ENCODE measurements at regions not wholly inside any gene's neighbourhood (a gene's known extent, or its start where the extent isn't known, plus 50 kb on each side); places are given as distances from the start of the nearest gene placed in this dataset.

DNA sequence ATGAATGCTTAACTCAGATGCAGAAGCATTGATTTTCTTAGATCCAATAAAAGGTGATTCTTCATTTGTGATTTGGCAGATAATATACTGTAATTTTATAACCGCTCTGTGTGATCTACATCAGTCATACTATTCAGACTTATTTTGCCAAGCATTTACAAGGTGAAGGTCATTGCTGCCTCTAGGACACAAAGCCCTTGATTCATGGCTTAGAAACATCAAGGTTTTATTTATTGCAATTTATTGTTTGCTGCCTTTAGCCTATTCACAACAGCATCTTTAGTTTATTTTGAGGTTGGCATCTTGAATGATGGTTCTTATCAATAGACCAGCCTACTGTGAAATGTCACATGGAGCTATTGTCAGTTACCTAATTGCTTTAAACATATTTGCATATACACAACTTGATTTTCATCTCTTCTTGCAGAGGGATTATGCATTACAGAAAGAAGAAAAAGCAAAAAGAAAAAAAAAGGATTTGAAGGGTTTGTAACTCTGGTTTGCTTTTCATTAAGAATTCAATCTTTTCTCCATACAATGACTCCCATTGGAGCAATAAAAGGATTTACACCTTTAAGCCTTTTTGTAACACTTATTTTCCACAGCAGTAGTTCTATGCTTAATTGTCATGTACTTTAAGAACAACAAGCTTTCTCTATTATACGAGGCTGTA lies 1371.6 kb upstream of the CELF2 start:
- TF ChIP-seq GATA2 (IDR thresholded peaks at IDR 0.05; ENCODE audit: low read depth, low read length) (no peak), GATA3 (IDR thresholded peaks at IDR 0.05; ENCODE audit: low read depth, low read length) (no peak)

Measured in SH-SY5Y (cell line).